ENCODE measurements at regions not wholly inside any gene's neighbourhood (a gene's known extent, or its start where the extent isn't known, plus 50 kb on each side); places are given as distances from the start of the nearest gene placed in this dataset.
A peak's percentile ranks its signal among the peaks of the same experiment; 100 is the strongest.
"Not testable (repeated sequence)": the region's sequence is repeated elsewhere in the genome, so short reads cannot be mapped to it uniquely, and the experiment has no call there.

DNA sequence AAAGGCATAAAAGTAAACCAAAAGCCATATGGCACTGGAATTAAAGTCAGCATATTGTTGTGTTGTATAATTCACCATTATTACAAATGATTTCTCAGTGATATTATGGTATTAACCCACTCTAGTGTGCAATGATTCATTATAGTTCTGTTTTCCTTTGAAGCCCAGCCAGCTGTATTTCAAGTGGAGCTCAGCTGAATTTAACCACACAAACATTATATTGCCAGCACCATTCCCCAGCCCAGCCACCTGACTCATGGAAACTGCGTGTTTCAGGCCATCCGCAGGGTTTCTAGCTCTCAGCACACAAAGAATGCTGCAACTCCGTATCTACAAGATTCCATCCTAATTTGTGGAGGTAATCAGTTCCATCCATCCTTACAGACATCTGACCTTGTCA, 166.8 kb upstream of the CHAC2 start:
- H3K36me3 ChIP-seq (ENCODE audit: control insufficient read depth in 2 of 2, insufficient read depth in 1 of 2, low read length in 2 of 2) = no peaks in the 10 kb centered on the region
- CTCF ChIA-PET = no interaction called here
- no peaks in the 10 kb centered on the region for H3K9me3 ChIP-seq (ENCODE audit: control insufficient read depth, insufficient read depth, low read depth, low read length)
- POLR2A ChIA-PET = no interaction called here
- no peak overlapping the region for H3K4me3 ChIP-seq (ENCODE audit: low read depth, low read length)
- TF ChIP-seq ZNF776 (tag by site-specific recombination; IDR thresholded peaks at IDR 0.05; ENCODE audit: borderline replicate concordance) = no peak
- TF ChIP-seq, protein P1, sequence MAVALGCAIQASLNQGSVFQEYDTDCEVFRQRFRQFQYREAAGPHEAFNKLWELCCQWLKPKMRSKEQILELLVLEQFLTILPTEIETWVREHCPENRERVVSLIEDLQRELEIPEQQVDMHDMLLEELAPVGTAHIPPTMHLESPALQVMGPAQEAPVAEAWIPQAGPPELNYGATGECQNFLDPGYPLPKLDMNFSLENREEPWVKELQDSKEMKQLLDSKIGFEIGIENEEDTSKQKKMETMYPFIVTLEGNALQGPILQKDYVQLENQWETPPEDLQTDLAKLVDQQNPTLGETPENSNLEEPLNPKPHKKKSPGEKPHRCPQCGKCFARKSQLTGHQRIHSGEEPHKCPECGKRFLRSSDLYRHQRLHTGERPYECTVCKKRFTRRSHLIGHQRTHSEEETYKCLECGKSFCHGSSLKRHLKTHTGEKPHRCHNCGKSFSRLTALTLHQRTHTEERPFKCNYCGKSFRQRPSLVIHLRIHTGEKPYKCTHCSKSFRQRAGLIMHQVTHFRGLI (tag by site-specific recombination; IDR thresholded peaks at IDR 0.05) = peak; percentile 76; the same call in 1 of the 2 replicates
- no peak overlapping the region for H3K27ac ChIP-seq (ENCODE audit: extremely low read depth, low read depth, low read length)
- H3K4me1 ChIP-seq (ENCODE audit: control insufficient read depth, insufficient read depth, low read length) = no peaks in the 10 kb centered on the region

DNA sequence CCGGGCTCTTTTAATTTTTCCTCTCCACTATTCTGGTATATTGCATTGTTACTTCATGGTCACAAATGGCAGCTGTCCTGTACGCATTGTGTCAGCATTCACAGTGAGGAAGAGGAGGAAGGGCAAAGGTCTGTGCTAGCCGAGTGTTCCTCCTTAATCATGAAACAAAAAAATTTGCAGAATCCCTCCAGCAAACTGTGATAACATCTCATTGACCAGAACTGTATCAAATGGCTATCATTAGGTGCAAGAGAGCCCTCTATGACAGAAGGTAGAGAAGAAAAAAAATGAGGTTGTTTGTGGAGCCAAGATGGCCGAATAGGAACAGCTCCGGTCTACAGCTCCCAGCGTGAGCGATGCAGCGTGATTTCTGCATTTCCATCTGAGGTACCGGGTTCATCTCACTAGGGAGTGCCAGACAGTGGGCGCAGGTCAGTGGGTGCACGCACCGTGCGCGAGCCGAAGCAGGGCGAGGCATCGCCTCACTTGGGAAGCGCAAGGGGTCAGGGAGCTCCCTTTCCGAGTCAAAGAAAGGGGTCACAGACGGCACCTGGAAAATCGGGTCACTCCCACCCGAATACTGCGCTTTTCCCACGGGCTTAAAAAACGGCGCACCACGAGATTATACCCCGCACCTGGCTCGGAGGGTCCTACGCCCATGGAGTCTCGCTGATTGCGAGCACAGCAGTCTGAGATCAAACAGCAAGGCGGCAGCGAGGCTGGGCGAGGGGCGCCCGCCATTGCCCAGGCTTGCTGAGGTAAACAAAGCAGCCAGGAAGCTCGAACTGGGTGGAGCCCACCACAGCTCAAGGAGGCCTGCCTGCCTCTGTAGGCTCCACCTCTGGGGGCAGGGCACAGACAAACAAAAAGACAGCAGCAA, 180.6 kb upstream of the CHAC2 start:
- H3K9me3 ChIP-seq (ENCODE audit: control insufficient read depth, insufficient read depth, low read depth, low read length) = not testable (repeated sequence)
- CTCF ChIA-PET = interaction anchor here (0.7 kb wide), 2 partner anchors 203 to 1845 kb away, joined by 3 read pairs; no protein-coding TSS in a partner anchor
- TF ChIP-seq, protein P2, sequence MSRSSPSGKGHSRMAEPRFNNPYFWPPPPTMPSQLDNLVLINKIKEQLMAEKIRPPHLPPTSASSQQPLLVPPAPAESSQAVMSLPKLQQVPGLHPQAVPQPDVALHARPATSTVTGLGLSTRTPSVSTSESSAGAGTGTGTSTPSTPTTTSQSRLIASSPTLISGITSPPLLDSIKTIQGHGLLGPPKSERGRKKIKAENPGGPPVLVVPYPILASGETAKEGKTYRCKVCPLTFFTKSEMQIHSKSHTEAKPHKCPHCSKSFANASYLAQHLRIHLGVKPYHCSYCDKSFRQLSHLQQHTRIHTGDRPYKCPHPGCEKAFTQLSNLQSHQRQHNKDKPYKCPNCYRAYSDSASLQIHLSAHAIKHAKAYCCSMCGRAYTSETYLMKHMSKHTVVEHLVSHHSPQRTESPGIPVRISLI (tag by site-specific recombination; IDR thresholded peaks at IDR 0.05) = 0 out of 2 replicates have a peak, but pooled peaks have one; percentile 13
- TF ChIP-seq, protein P3, sequence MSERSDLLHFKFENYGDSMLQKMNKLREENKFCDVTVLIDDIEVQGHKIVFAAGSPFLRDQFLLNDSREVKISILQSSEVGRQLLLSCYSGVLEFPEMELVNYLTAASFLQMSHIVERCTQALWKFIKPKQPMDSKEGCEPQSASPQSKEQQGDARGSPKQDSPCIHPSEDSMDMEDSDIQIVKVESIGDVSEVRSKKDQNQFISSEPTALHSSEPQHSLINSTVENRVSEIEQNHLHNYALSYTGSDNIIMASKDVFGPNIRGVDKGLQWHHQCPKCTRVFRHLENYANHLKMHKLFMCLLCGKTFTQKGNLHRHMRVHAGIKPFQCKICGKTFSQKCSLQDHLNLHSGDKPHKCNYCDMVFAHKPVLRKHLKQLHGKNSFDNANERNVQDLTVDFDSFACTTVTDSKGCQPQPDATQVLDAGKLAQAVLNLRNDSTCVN (tag by site-specific recombination; optimal IDR thresholded peaks at IDR 0.05) = peak; percentile 52
- TF ChIP-seq, protein P4, sequence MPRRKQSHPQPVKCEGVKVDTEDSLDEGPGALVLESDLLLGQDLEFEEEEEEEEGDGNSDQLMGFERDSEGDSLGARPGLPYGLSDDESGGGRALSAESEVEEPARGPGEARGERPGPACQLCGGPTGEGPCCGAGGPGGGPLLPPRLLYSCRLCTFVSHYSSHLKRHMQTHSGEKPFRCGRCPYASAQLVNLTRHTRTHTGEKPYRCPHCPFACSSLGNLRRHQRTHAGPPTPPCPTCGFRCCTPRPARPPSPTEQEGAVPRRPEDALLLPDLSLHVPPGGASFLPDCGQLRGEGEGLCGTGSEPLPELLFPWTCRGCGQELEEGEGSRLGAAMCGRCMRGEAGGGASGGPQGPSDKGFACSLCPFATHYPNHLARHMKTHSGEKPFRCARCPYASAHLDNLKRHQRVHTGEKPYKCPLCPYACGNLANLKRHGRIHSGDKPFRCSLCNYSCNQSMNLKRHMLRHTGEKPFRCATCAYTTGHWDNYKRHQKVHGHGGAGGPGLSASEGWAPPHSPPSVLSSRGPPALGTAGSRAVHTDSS (tag by site-specific recombination; IDR thresholded peaks at IDR 0.05) = peak; percentile 74; the same call in 1 of the 2 replicates
- TF ChIP-seq ZNF335 (tag by site-specific recombination; conservative IDR thresholded peaks at IDR 0.05) = 0 out of 2 replicates have a peak, but pooled peaks have one; percentile 13
- TF ChIP-seq ZBTB48 (tag by site-specific recombination; IDR thresholded peaks at IDR 0.05) = 0 out of 2 replicates have a peak, but pooled peaks have one; percentile 36
- TF ChIP-seq, protein P5, sequence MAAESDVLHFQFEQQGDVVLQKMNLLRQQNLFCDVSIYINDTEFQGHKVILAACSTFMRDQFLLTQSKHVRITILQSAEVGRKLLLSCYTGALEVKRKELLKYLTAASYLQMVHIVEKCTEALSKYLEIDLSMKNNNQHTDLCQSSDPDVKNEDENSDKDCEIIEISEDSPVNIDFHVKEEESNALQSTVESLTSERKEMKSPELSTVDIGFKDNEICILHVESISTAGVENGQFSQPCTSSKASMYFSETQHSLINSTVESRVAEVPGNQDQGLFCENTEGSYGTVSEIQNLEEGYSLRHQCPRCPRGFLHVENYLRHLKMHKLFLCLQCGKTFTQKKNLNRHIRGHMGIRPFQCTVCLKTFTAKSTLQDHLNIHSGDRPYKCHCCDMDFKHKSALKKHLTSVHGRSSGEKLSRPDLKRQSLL (tag by site-specific recombination; IDR thresholded peaks at IDR 0.05) = peak; percentile 61; the same call in 1 of the 2 replicates

DNA sequence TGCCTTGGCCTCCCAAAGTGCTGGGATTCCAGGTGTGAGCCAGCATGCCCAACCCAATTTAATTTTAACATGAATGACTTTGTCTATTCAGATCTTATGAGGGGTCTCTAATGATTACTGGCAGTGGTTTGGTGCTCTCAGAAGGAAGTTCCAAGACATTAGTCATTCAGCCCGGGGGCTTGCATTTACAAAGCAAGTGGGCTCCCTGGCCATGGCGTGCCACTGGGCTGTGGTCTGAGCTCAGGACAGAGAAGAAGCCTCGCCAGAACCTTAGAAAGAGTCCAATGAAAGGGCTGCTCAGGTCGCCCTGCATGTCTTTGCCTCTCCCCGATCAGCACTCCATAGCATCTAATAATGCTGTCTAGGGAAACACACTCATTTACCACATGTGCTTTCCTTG, 182.6 kb upstream of the CHAC2 start:
- no peaks in the 10 kb centered on the region for H3K36me3 ChIP-seq (ENCODE audit: control insufficient read depth in 2 of 2, insufficient read depth in 1 of 2, low read length in 2 of 2)
- POLR2A ChIA-PET = no interaction called here
- CTCF ChIA-PET = interaction anchor here (0.7 kb wide), 1 partner anchor 90 kb away, joined by 3 read pairs; no protein-coding TSS in a partner anchor
- TF ChIP-seq, protein P6, sequence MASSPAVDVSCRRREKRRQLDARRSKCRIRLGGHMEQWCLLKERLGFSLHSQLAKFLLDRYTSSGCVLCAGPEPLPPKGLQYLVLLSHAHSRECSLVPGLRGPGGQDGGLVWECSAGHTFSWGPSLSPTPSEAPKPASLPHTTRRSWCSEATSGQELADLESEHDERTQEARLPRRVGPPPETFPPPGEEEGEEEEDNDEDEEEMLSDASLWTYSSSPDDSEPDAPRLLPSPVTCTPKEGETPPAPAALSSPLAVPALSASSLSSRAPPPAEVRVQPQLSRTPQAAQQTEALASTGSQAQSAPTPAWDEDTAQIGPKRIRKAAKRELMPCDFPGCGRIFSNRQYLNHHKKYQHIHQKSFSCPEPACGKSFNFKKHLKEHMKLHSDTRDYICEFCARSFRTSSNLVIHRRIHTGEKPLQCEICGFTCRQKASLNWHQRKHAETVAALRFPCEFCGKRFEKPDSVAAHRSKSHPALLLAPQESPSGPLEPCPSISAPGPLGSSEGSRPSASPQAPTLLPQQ (tag by site-specific recombination; IDR thresholded peaks at IDR 0.05) = no peak
- TF ChIP-seq ZNF629 (tag by site-specific recombination; IDR thresholded peaks at IDR 0.05) (no peak), ZNF341 (tag by site-specific recombination; IDR thresholded peaks at IDR 0.05; ENCODE audit: low read depth) (no peak), ZNF23 (tag by site-specific recombination; IDR thresholded peaks at IDR 0.05; ENCODE audit: borderline replicate concordance) (no peak)
- TF ChIP-seq, protein P7, sequence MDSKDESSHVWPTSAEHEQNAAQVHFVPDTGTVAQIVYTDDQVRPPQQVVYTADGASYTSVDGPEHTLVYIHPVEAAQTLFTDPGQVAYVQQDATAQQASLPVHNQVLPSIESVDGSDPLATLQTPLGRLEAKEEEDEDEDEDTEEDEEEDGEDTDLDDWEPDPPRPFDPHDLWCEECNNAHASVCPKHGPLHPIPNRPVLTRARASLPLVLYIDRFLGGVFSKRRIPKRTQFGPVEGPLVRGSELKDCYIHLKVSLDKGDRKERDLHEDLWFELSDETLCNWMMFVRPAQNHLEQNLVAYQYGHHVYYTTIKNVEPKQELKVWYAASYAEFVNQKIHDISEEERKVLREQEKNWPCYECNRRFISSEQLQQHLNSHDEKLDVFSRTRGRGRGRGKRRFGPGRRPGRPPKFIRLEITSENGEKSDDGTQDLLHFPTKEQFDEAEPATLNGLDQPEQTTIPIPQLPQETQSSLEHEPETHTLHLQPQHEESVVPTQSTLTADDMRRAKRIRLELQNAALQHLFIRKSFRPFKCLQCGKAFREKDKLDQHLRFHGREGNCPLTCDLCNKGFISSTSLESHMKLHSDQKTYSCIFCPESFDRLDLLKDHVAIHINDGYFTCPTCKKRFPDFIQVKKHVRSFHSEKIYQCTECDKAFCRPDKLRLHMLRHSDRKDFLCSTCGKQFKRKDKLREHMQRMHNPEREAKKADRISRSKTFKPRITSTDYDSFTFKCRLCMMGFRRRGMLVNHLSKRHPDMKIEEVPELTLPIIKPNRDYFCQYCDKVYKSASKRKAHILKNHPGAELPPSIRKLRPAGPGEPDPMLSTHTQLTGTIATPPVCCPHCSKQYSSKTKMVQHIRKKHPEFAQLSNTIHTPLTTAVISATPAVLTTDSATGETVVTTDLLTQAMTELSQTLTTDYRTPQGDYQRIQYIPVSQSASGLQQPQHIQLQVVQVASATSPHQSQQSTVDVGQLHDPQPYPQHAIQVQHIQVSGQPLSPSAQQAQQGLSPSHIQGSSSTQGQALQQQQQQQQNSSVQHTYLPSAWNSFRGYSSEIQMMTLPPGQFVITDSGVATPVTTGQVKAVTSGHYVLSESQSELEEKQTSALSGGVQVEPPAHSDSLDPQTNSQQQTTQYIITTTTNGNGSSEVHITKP (tag by site-specific recombination; IDR thresholded peaks at IDR 0.05) = no peak
- TF ChIP-seq, protein P1 (tag by site-specific recombination; IDR thresholded peaks at IDR 0.05) = no peak
- no peaks in the 10 kb centered on the region for H3K4me1 ChIP-seq (ENCODE audit: control insufficient read depth, insufficient read depth, low read length)
- no peak overlapping the region for H3K27ac ChIP-seq (ENCODE audit: extremely low read depth, low read depth, low read length)
- no peaks in the 10 kb centered on the region for H3K9me3 ChIP-seq (ENCODE audit: control insufficient read depth, insufficient read depth, low read depth, low read length)
- H3K4me3 ChIP-seq (ENCODE audit: low read depth, low read length) = no peak overlapping the region

More for the DNA sequence above, 180.6 kb upstream of the CHAC2 start:
- not testable (repeated sequence) for H3K4me1 ChIP-seq (ENCODE audit: control insufficient read depth, insufficient read depth, low read length); H3K36me3 ChIP-seq (ENCODE audit: control insufficient read depth in 2 of 2, insufficient read depth in 1 of 2, low read length in 2 of 2); H3K27ac ChIP-seq (ENCODE audit: extremely low read depth, low read depth, low read length)
- POLR2A ChIA-PET = interaction anchor here (0.6 to 1.4 kb wide), 4 partner anchors 9 to 200 kb away, joined by 3 to 4 read pairs (median 3); partner anchors contain the start of genes ASB3, CHAC2 and ERLEC1
- peak overlapping the region; percentile 37 for H3K4me3 ChIP-seq (ENCODE audit: low read depth, low read length)
